HEK293 (cell line): ENCODE measurements at regions not wholly inside any gene's neighbourhood (a gene's known extent, or its start where the extent isn't known, plus 50 kb on each side); places are given as distances from the start of the nearest gene placed in this dataset.

Source experiments
- CTCF ChIA-PET: fragments of 350-600 bp; formaldehyde crosslinking; extraction: SDS; loops from one replicate; lab custom pipeline; 2021; ENCODE audit warnings: antibody characterized with exemption; lab: Yijun Ruan, JAX
- POLR2A ChIA-PET: fragments of 300-600 bp; formaldehyde crosslinking; extraction: SDS; loops from one replicate; lab custom pipeline; 2020; ENCODE audit warnings: antibody characterized with exemption, inconsistent platforms; lab: Yijun Ruan, JAX
- H3K27ac ChIP-seq: fragments of 200-500 bp; sonication (Bioruptor generic); 2 replicates; pipeline ENCODE4 v1.5.1; 2014; ENCODE audit warnings: low read depth, low read length, control low read depth, inconsistent platforms; ENCODE audit errors: extremely low read depth
- H3K36me3 ChIP-seq, 2 experiments: fragments of 200-500 bp in 1 of 2; sonication (Bioruptor generic) in 1 of 2; 1 replicate in 1 of 2; 2 replicates in 1 of 2; pipeline ENCODE4 v1.5.1; 2014 to 2017; ENCODE audit warnings: inconsistent platforms in 2 of 2, low read length in 2 of 2; ENCODE audit not compliant: control insufficient read depth in 2 of 2, insufficient read depth in 1 of 2
- H3K4me1 ChIP-seq: fragments of 200-500 bp; sonication (Bioruptor generic); 2 replicates; pipeline ENCODE4 v1.5.1; 2014; ENCODE audit warnings: mild to moderate bottlenecking, low read length, inconsistent platforms; ENCODE audit not compliant: control insufficient read depth, insufficient read depth
- H3K4me3 ChIP-seq: 2 replicates; pipeline ENCODE4 v1.5.1; 2011; ENCODE audit warnings: low read depth, mild to moderate bottlenecking, control low read depth, low read length, moderate library complexity
- H3K9me3 ChIP-seq: fragments of 200-500 bp; sonication (Bioruptor generic); 2 replicates; pipeline ENCODE4 v1.5.1; 2014; ENCODE audit warnings: low read depth, low read length, inconsistent platforms; ENCODE audit not compliant: control insufficient read depth, insufficient read depth
- GLIS2 ChIP-seq: fragments of 450-650 bp; formaldehyde crosslinking; IDR thresholded peaks from 2 replicates; pipeline ENCODE4 v1.5.1; 2016; ENCODE audit warnings: missing biosample characterization, missing genetic modification characterization
- KLF7 ChIP-seq: fragments of 450-650 bp; formaldehyde crosslinking; IDR thresholded peaks from 2 replicates; pipeline ENCODE4 v1.5.1; 2016; ENCODE audit warnings: missing biosample characterization, missing genetic modification characterization, borderline replicate concordance
- SP2 ChIP-seq: fragments of 450-650 bp; formaldehyde crosslinking; IDR thresholded peaks from 2 replicates; pipeline ENCODE4 v1.5.1; 2016; ENCODE audit warnings: missing biosample characterization, missing genetic modification characterization
- SP7 ChIP-seq: fragments of 450-650 bp; formaldehyde crosslinking; IDR thresholded peaks from 2 replicates; pipeline ENCODE4 v1.5.1; 2016; ENCODE audit warnings: missing biosample characterization, missing genetic modification characterization
- ZNF121 ChIP-seq: fragments of 450-650 bp; formaldehyde crosslinking; IDR thresholded peaks from 2 replicates; pipeline ENCODE4 v1.5.1; 2016; ENCODE audit warnings: missing biosample characterization, missing genetic modification characterization
- ZNF146 ChIP-seq: fragments of 450-650 bp; formaldehyde crosslinking; IDR thresholded peaks from 2 replicates; pipeline ENCODE4 v1.5.1; 2016; ENCODE audit warnings: missing biosample characterization, missing genetic modification characterization
- ZNF19 ChIP-seq: fragments of 450-650 bp; formaldehyde crosslinking; IDR thresholded peaks from 2 replicates; pipeline ENCODE4; 2016; ENCODE audit warnings: missing biosample characterization, missing genetic modification characterization, low read depth
- ZNF211 ChIP-seq: fragments of 450-650 bp; formaldehyde crosslinking; IDR thresholded peaks from 2 replicates; pipeline ENCODE4 v1.5.1; 2016; ENCODE audit warnings: low read depth, missing biosample characterization, missing genetic modification characterization
- ZNF324 ChIP-seq: fragments of 450-650 bp; formaldehyde crosslinking; IDR thresholded peaks from 2 replicates; pipeline ENCODE4 v1.5.1; 2016; ENCODE audit warnings: missing biosample characterization, missing genetic modification characterization
- ZNF366 ChIP-seq: fragments of 450-650 bp; formaldehyde crosslinking; conservative IDR thresholded peaks from 2 replicates; pipeline ENCODE4 v1.5.1; 2016; ENCODE audit warnings: missing biosample characterization, missing genetic modification characterization
- ZNF423 ChIP-seq: fragments of 450-650 bp; formaldehyde crosslinking; IDR thresholded peaks from 2 replicates; pipeline ENCODE4 v1.5.1; 2016; ENCODE audit warnings: missing biosample characterization, missing genetic modification characterization
- ZNF529 ChIP-seq: fragments of 450-650 bp; formaldehyde crosslinking; IDR thresholded peaks from 2 replicates; pipeline ENCODE4 v1.5.1; 2017; ENCODE audit warnings: missing genetic modification characterization, missing biosample characterization; ENCODE audit not compliant: insufficient replicate concordance
- ZNF548 ChIP-seq: fragments of 450-650 bp; formaldehyde crosslinking; IDR thresholded peaks from 2 replicates; pipeline ENCODE4 v1.5.1; 2016; ENCODE audit warnings: missing biosample characterization, missing genetic modification characterization
- ZNF624 ChIP-seq: fragments of 450-650 bp; formaldehyde crosslinking; IDR thresholded peaks from 2 replicates; pipeline ENCODE4 v1.5.1; 2017; ENCODE audit warnings: missing biosample characterization, missing genetic modification characterization
- ZNF654 ChIP-seq: fragments of 450-650 bp; formaldehyde crosslinking; IDR thresholded peaks from 2 replicates; pipeline ENCODE4 v1.5.1; 2016; ENCODE audit warnings: low read depth, missing biosample characterization, missing genetic modification characterization
- ZNF776 ChIP-seq: fragments of 450-650 bp; formaldehyde crosslinking; IDR thresholded peaks from 2 replicates; pipeline ENCODE4 v1.5.0; 2017; ENCODE audit warnings: missing biosample characterization, missing genetic modification characterization, borderline replicate concordance
- ZNF785 ChIP-seq: fragments of 450-650 bp; formaldehyde crosslinking; IDR thresholded peaks from 2 replicates; pipeline ENCODE4 v1.5.1; 2016; ENCODE audit warnings: missing biosample characterization, missing genetic modification characterization
- TF ChIP-seq, protein P1 (sequence below): fragments of 450-650 bp; formaldehyde crosslinking; IDR thresholded peaks from 2 replicates; pipeline ENCODE4 v1.5.1; 2016; ENCODE audit warnings: missing biosample characterization, missing genetic modification characterization
- TF ChIP-seq, protein P2 (sequence below): fragments of 450-650 bp; formaldehyde crosslinking; IDR thresholded peaks from 2 replicates; pipeline ENCODE4 v1.5.1; 2016; ENCODE audit warnings: missing biosample characterization, missing genetic modification characterization
- TF ChIP-seq, protein P3 (sequence below): fragments of 450-650 bp; formaldehyde crosslinking; IDR thresholded peaks from 2 replicates; pipeline ENCODE4 v1.5.1; 2016; ENCODE audit warnings: missing biosample characterization, missing genetic modification characterization
- TF ChIP-seq, protein P4 (sequence below): fragments of 450-650 bp; formaldehyde crosslinking; IDR thresholded peaks from 2 replicates; pipeline ENCODE4 v1.5.1; 2016; ENCODE audit warnings: missing biosample characterization, missing genetic modification characterization

DNA sequence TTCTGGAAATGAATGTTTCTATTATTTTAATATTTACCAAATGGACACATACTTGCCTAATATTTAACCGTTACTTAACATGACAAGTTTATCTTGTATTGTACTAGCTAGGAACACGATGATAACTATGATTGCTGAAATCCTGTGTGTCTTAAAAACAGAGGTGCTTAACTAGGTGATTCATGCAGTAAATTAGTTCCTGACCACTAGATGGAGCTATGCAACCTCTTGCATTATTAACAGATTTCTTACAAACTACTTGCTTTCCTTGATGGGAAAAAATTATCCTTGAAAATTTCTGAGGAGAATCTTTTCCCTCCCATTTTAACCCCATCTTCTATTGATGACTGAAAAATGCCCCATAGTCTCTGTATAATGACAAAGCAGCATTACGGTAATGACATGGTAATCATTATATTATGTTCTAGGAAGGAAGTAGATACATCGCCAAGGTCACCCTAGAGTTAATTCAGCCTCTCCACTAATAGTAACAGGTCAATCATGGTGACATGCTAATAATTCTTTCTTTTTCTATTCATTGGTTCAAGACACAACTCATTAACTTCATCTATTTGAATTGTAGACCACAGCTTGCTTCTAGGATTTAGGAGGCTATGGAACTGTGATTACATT, 844.2 kb downstream of the RAPGEF2 start:
- Histone ChIP-seq H3K27ac (no peak overlapping the region), H3K9me3 (no peaks in the 10 kb centered on the region), H3K4me3 (no peak overlapping the region), H3K36me3 (no peaks in the 10 kb centered on the region), H3K4me1 (no peaks in the 10 kb centered on the region)
- CTCF ChIA-PET = interaction anchor here (0.6 to 0.8 kb wide), 3 partner anchors 20 to 710 kb away, joined by 3 read pairs; no protein-coding TSS in a partner anchor
- POLR2A ChIA-PET = no interaction called here
- TF ChIP-seq ZNF548 (tag by site-specific recombination) = no peak
- TF ChIP-seq ZNF654 = peak; percentile 49

DNA sequence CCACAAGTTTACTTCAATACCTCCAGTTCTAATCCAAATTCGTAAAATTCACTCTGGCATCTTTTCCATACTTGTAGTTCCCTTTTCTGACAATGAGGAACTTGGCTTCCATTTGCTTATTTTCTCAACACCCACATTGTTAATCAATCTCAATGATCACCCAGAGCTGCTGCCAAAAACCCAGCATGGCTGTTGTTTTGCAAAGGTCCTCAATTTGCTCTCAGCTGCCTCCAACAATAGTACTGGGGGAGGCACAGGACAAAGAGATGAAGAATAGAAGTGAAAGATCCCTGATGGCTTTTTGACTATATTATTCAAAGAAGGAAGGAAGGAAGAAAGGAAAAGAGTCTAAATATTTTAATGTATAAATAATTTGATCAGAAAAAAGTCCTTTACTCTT, 847.8 kb downstream of the RAPGEF2 start:
- H3K4me3 ChIP-seq = no peak overlapping the region
- H3K27ac ChIP-seq = no peak overlapping the region
- no peaks in the 10 kb centered on the region for H3K4me1 ChIP-seq
- no peak for TF ChIP-seq ZNF324
- no peak for TF ChIP-seq ZNF121
- TF ChIP-seq, protein P1, sequence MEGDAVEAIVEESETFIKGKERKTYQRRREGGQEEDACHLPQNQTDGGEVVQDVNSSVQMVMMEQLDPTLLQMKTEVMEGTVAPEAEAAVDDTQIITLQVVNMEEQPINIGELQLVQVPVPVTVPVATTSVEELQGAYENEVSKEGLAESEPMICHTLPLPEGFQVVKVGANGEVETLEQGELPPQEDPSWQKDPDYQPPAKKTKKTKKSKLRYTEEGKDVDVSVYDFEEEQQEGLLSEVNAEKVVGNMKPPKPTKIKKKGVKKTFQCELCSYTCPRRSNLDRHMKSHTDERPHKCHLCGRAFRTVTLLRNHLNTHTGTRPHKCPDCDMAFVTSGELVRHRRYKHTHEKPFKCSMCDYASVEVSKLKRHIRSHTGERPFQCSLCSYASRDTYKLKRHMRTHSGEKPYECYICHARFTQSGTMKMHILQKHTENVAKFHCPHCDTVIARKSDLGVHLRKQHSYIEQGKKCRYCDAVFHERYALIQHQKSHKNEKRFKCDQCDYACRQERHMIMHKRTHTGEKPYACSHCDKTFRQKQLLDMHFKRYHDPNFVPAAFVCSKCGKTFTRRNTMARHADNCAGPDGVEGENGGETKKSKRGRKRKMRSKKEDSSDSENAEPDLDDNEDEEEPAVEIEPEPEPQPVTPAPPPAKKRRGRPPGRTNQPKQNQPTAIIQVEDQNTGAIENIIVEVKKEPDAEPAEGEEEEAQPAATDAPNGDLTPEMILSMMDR (tag by site-specific recombination) = no peak
- no peak for TF ChIP-seq SP7
- no peak for TF ChIP-seq ZNF785
- no peak for TF ChIP-seq ZNF366 (tag by site-specific recombination)
- TF ChIP-seq SP2 (tag by site-specific recombination) = no peak
- no peak for TF ChIP-seq ZNF624
- TF ChIP-seq ZNF776 (tag by site-specific recombination) = no peak
- no peak for TF ChIP-seq ZNF529 (tag by site-specific recombination)
- no peak for TF ChIP-seq ZNF19 (tag by site-specific recombination)
- TF ChIP-seq, protein P2, sequence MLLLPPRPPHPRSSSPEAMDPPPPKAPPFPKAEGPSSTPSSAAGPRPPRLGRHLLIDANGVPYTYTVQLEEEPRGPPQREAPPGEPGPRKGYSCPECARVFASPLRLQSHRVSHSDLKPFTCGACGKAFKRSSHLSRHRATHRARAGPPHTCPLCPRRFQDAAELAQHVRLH (tag by site-specific recombination) = no peak
- TF ChIP-seq ZNF211 = no peak
- no peak for TF ChIP-seq ZNF146 (tag by site-specific recombination)
- TF ChIP-seq KLF7 (tag by site-specific recombination) = no peak
- TF ChIP-seq, protein P3, sequence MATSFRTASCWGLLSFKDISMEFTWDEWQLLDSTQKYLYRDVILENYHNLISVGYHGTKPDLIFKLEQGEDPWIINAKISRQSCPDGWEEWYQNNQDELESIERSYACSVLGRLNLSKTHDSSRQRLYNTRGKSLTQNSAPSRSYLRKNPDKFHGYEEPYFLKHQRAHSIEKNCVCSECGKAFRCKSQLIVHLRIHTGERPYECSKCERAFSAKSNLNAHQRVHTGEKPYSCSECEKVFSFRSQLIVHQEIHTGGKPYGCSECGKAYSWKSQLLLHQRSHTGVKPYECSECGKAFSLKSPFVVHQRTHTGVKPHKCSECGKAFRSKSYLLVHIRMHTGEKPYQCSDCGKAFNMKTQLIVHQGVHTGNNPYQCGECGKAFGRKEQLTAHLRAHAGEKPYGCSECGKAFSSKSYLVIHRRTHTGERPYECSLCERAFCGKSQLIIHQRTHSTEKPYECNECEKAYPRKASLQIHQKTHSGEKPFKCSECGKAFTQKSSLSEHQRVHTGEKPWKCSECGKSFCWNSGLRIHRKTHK (tag by site-specific recombination) = no peak
- TF ChIP-seq GLIS2 (tag by site-specific recombination) = no peak
- TF ChIP-seq, protein P4, sequence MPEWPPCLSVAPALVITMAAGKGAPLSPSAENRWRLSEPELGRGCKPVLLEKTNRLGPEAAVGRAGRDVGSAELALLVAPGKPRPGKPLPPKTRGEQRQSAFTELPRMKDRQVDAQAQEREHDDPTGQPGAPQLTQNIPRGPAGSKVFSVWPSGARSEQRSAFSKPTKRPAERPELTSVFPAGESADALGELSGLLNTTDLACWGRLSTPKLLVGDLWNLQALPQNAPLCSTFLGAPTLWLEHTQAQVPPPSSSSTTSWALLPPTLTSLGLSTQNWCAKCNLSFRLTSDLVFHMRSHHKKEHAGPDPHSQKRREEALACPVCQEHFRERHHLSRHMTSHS (tag by site-specific recombination) = no peak
- no peak for TF ChIP-seq ZNF423 (tag by site-specific recombination)
- no peaks in the 10 kb centered on the region for H3K36me3 ChIP-seq
- ChIA-PET CTCF (interaction anchor here (0.7 kb wide), 2 partner anchors 385 to 1414 kb away, joined by 3 read pairs; no protein-coding TSS in a partner anchor), POLR2A (no interaction called here)
- no peaks in the 10 kb centered on the region for H3K9me3 ChIP-seq
